HepG2 (cell line): ENCODE measurements at regions not wholly inside any gene's neighbourhood (a gene's known extent, or its start where the extent isn't known, plus 50 kb on each side); places are given as distances from the start of the nearest gene placed in this dataset.

Experiments used
- ATAC-seq: fragments of 200-7000 bp; cut with Tn5 transposase; 3 replicates; pipeline ENCODE4 v1.9.1; 2020; ENCODE audit warnings: mild to moderate bottlenecking, moderate library complexity
- BruUV-seq: library from RNA; stranded (reverse); fragments of 400-500 nt; replicated peaks from 2 replicates; lab custom pipeline; 2021; lab: Mats Ljungman, UMichigan
- CTCF ChIA-PET: fragments of 300-600 bp; formaldehyde crosslinking; extraction: SDS; loops from one replicate; lab custom pipeline; 2021; ENCODE audit warnings: low total read pairs, inconsistent platforms, low intra/inter-chr PET ratio; lab: Yijun Ruan, JAX
- POLR2A ChIA-PET: fragments of 350-600 bp; sonication (Branson Sonifier 250); formaldehyde crosslinking; loops from one replicate; lab custom pipeline; 2020; ENCODE audit warnings: antibody characterized with exemption, inconsistent platforms; lab: Yijun Ruan, JAX
- DNase-seq: peaks from one replicate; pipeline ENCODE4 v3.0.0-alpha.2; 2015; ENCODE audit warnings: low spot score
- FAIRE-seq: peaks from 3 replicates; lab custom pipeline; 2011; peaks lifted over from hg19 to GRCh38; lab: Jason Lieb, UNC
- H2AFZ ChIP-seq: one replicate; pipeline ENCODE4 v1.6.1; 2011; ENCODE audit warnings: low read length, inconsistent platforms
- H3K27ac ChIP-seq: fragments of 300-600 bp; 3 replicates; pipeline ENCODE4 v1.8.0; 2011; ENCODE audit warnings: mixed run types, mild to moderate bottlenecking, mixed read lengths, low read length, inconsistent platforms; ENCODE audit not compliant: insufficient read depth; ENCODE audit errors: extremely low read length
- H3K27me3 ChIP-seq, 2 experiments: fragments of 200-600 bp in 1 of 2; 2 replicates in 1 of 2; 3 replicates in 1 of 2; pipeline versions ENCODE4 v1.6.0 to v1.8.0; 2011; ENCODE audit warnings: low read length in 2 of 2, mild to moderate bottlenecking in 2 of 2, moderate library complexity in 2 of 2, inconsistent platforms in 1 of 2; ENCODE audit not compliant: insufficient read depth in 2 of 2, control insufficient read depth in 1 of 2
- H3K36me3 ChIP-seq, 2 experiments: fragments of 200-600 bp in 1 of 2; replicated peaks in 1 of 2; 2 replicates in 1 of 2; 3 replicates in 1 of 2; pipeline versions ENCODE4 v1.5.1 to v1.8.0; 2011; ENCODE audit warnings: low read length in 2 of 2, inconsistent platforms in 1 of 2; ENCODE audit not compliant: insufficient read depth in 2 of 2, control insufficient read depth in 1 of 2
- H3K4me1 ChIP-seq: 2 replicates; pipeline ENCODE4 v1.5.1; 2012; ENCODE audit warnings: low read length, inconsistent platforms; ENCODE audit not compliant: insufficient read depth
- H3K4me2 ChIP-seq: 2 replicates; pipeline ENCODE4 v1.6.0; 2011; ENCODE audit warnings: low read depth, low read length, inconsistent platforms
- H3K4me3 ChIP-seq, 3 experiments: fragments of 200-600 bp in 1 of 3; sonication (generic), shearing (Covaris generic) in 1 of 3; replicated peaks in 1 of 3; 2 replicates each; pipeline ENCODE4 v1.5.1; 2011 to 2016; ENCODE audit warnings: low read length in 3 of 3, inconsistent platforms in 2 of 3, low read depth in 2 of 3, mild to moderate bottlenecking in 2 of 3, control low read depth in 1 of 3, mixed read lengths in 1 of 3; ENCODE audit not compliant: insufficient read depth in 1 of 3
- H3K79me2 ChIP-seq: one replicate; pipeline ENCODE4 v1.6.1; 2011; ENCODE audit warnings: low read length, inconsistent platforms; ENCODE audit not compliant: insufficient read depth
- H3K9ac ChIP-seq: 2 replicates; pipeline ENCODE4 v1.6.0; 2011; ENCODE audit warnings: mild to moderate bottlenecking, low read depth, low read length, inconsistent platforms; ENCODE audit not compliant: insufficient read depth
- H3K9me3 ChIP-seq: 2 replicates; pipeline ENCODE4 v1.5.1; 2012; ENCODE audit warnings: mild to moderate bottlenecking, low read length
- H4K20me1 ChIP-seq: 2 replicates; pipeline ENCODE4 v1.6.0; 2011; ENCODE audit warnings: inconsistent platforms, mild to moderate bottlenecking, low read length, moderate library complexity; ENCODE audit not compliant: insufficient read depth
- FOSL2 ChIP-seq: sonication (generic); formaldehyde crosslinking; IDR thresholded peaks from 2 replicates; pipeline ENCODE4 v1.4.0; 2020; ENCODE audit warnings: missing genetic modification reagents
- MAFF ChIP-seq: IDR thresholded peaks from 2 replicates; pipeline ENCODE4 v1.6.1; 2011; ENCODE audit warnings: low read depth, low read length, improper control_type of control experiment
- MAFK ChIP-seq, 2 experiments: IDR thresholded peaks in 1 of 2; conservative IDR thresholded peaks in 1 of 2; 2 replicates each; pipeline ENCODE4 v1.6.1; 2011; ENCODE audit warnings: improper control_type of control experiment in 2 of 2, low read length in 2 of 2
- MBD4 ChIP-seq: IDR thresholded peaks from 2 replicates; pipeline ENCODE4 v1.6.1; 2012; ENCODE audit warnings: low read length, inconsistent platforms, borderline replicate concordance
- TCF7L2 ChIP-seq: IDR thresholded peaks from 2 replicates; pipeline ENCODE4 v1.6.1; 2011; ENCODE audit warnings: mild to moderate bottlenecking, low read depth, low read length, moderate library complexity
- TIGD3 ChIP-seq: sonication (generic); formaldehyde crosslinking; IDR thresholded peaks from 2 replicates; pipeline ENCODE4 v1.5.1; 2020; ENCODE audit warnings: mild to moderate bottlenecking, missing genetic modification reagents, borderline replicate concordance
- WGBS: methylation state at CpG from one replicate; pipeline ENCODE4 v1.1.6; 2017; ENCODE audit warnings: low lambda C conversion rate; 5-methylcytosine and 5-hydroxymethylcytosine counted together
- in situ Hi-C: cut with HindIII; loops from 2 replicates; pipeline ENCODE4 v1.10.0; 2017; ENCODE audit warnings: low pct_unique_long_range_greater_than_20kb; ENCODE audit not compliant: extremely low pct_ligation_motif_present
- intact Hi-C: fragments of 100-400 bp; cut with micrococcal nuclease; formaldehyde crosslinking; loops from one replicate; pipeline ENCODE4 v1.10.0; 2022; ENCODE audit not compliant: unreplicated experiment

- TF ChIP-seq TIGD3 (CRISPR knock-in tag) (no peak), FOSL2 (peak; percentile 79), MBD4 (no peak)
- TF ChIP-seq, all 625 proteins: peak for 7
These were observed 93.2 kb upstream of the MEF2A start (continued) for GRCh38 chr15:99472416-99473145.

GRCh38 chr15:99473981-99474906 lies 91.5 kb upstream of the MEF2A start:
- TF ChIP-seq TCF7L2 (no peak), MAFK (conservative IDR thresholded peaks at IDR 0.05 in 1 of 2, IDR thresholded peaks at IDR 0.05 in 1 of 2; ENCODE audit: low read length in 2 of 2) (peak; percentile 79 to 88), MAFF (peak; percentile 80)
- Histone ChIP-seq H4K20me1 (no peaks in the 10 kb centered on the region), H3K4me3 (no peak overlapping the region), H2AFZ (no peak overlapping the region), H3K9me3 (no peaks in the 10 kb centered on the region), H3K27ac (no peak overlapping the region), H3K27me3 (no peaks in the 10 kb centered on the region; a peak in 2 of 5 replicates), H3K36me3 (no peaks in the 10 kb centered on the region), H3K4me2 (no peak overlapping the region), H3K79me2 (no peaks in the 10 kb centered on the region), H3K9ac (no peak overlapping the region), H3K4me1 (peaks cover 44% of the 10 kb centered on the region)
- whole genome bisulfite sequencing = 78% methylated on average over 21 of the region's 24 CpGs
- POLR2A ChIA-PET = interaction anchor here (1.1 to 1.3 kb wide), 2 partner anchors 22 to 53 kb away, joined by 4 read pairs; no protein-coding TSS in a partner anchor
- no TSS peak for BruUV-seq
- no peak for DNase-seq
- CTCF ChIA-PET = no interaction called here
- in situ Hi-C loops (no loop called here), intact Hi-C loops (no loop called here)
- no peak for FAIRE-seq
- no peak for ATAC-seq
